Peyer's patch (tissue), 4 donors: ENCODE measurements at regions not wholly inside any gene's neighbourhood (a gene's known extent, or its start where the extent isn't known, plus 50 kb on each side); places are given as distances from the start of the nearest gene placed in this dataset.
A peak's percentile ranks its signal among the peaks of the same experiment; 100 is the strongest.

Source experiments
- DNase-seq, 3 donors: peaks; one replicate each; pipeline ENCODE4 v3.0.0-alpha.2; 2017 to 2019
- H3K27ac ChIP-seq, 4 donors: fragments of 200-600 bp; sonication (generic); one replicate each; pipeline ENCODE4 v1.5.1; 2016 to 2019
- H3K27me3 ChIP-seq, 2 donors: fragments of 200-600 bp; sonication (generic); one replicate each; pipeline ENCODE4 v1.5.1; 2019
- H3K36me3 ChIP-seq, 3 donors: fragments of 200-600 bp; sonication (generic); one replicate each; pipeline ENCODE4 v1.5.1; 2016 to 2019
- H3K4me1 ChIP-seq, 4 donors: fragments of 200-600 bp; sonication (generic); one replicate each; pipeline ENCODE4 v1.5.1; 2016 to 2019
- H3K4me3 ChIP-seq, 4 donors: fragments of 200-600 bp; sonication (generic); 1 replicate in 3 of 4; 2 replicates in 1 of 4; pipeline ENCODE4 v1.5.1; 2016 to 2019; ENCODE audit warnings: mild to moderate bottlenecking in 1 of 4
- H3K9me3 ChIP-seq, 4 donors: fragments of 200-600 bp; sonication (generic); one replicate each; pipeline ENCODE4 v1.5.1; 2016 to 2019; ENCODE audit warnings: mild to moderate bottlenecking in 1 of 4
- CTCF ChIP-seq, 6 experiments: fragments of 450-650 bp in 4 of 6; fragments of 200-600 bp in 2 of 6; sonication (generic) in 1 of 6; IDR thresholded peaks; one replicate each; pipeline ENCODE4 v1.5.1; 2017 to 2019; ENCODE audit warnings: antibody characterized with exemption in 6 of 6, mild to moderate bottlenecking in 3 of 6, moderate library complexity in 1 of 6
- POLR2A ChIP-seq, 2 donors: fragments of 450-650 bp; IDR thresholded peaks; one replicate each; pipeline ENCODE4 v1.5.1; 2017; ENCODE audit warnings: antibody characterized with exemption in 2 of 2, mild to moderate bottlenecking in 2 of 2, moderate library complexity in 2 of 2

DNA sequence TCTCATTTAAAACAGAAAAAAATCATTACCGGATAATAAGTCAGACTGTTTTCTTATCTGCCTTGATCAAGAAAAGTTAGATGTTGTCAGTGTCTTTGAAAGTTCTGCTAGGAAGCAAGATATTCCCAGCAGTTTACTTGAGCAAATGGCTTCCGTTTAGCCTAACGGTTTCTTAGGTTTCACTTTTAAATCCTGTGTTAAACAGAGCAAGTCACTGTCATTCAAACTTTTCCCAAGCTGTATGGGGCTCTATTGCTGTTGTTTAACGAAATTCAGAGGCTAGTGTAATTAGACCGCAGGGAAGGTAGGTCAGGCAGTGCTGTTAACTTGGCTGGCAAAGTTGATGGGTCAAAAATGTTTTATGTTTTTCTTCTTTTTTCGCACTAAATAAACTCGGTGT, 80.3 kb upstream of the NEIL3 start:
- Histone ChIP-seq H3K27ac (no peak overlapping the region), H3K9me3 (no peaks in the 10 kb centered on the region), H3K4me1 (no peaks in the 10 kb centered on the region), H3K36me3 (no peaks in the 10 kb centered on the region), H3K4me3 (peak overlapping the region in 2 of 4 donors; percentile 7 to 13), H3K27me3 (no peaks in the 10 kb centered on the region)
- TF ChIP-seq POLR2A (IDR thresholded peaks at IDR 0.05) (no peak), CTCF (IDR thresholded peaks at IDR 0.05) (no peak)
- DNase-seq, result no peak

DNA sequence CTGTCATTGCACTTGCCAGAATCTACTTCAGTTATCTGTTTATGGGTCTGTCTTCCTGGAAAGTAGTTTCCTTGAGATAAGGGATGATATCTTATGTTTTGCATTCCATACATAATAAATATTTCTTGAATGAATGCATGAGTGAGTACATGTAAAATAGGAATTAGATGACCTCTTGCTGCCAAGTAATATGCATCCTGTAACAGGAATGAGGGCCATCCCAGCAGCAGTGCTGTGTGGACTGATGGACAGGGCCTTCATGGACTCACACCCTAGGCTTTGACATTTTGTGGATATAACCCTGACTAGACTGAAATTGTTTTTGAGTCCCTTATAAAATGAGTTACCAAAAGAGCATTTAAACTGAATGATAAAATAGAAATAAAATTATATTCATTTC, 77.2 kb upstream of the NEIL3 start:
- Histone ChIP-seq H3K36me3 (no peaks in the 10 kb centered on the region), H3K9me3 (no peaks in the 10 kb centered on the region), H3K27me3 (no peaks in the 10 kb centered on the region), H3K27ac (no peak overlapping the region), H3K4me1 (no peaks in the 10 kb centered on the region), H3K4me3 (no peak overlapping the region)
- no peak for DNase-seq
- TF ChIP-seq CTCF (IDR thresholded peaks at IDR 0.05) (no peak), POLR2A (IDR thresholded peaks at IDR 0.05) (no peak)

DNA sequence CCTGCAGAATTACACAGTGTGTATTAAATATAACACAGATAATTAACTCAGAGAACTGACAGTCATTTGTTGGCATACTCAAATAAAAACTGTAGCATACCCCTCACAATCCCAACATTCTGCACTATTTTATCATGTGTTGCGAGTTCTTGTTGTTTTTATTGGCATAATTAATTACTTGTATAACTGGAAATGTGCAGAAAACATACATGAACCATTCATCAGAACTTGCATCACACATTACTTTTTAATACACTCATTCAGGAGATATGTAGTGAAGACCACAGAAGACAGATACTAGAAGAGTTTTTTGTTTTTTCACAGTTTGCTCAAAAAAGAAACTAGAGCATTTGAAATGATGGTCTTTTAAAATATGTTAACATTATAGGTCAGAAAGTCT, 74.6 kb upstream of the NEIL3 start:
- H3K27me3 ChIP-seq, result no peaks in the 10 kb centered on the region
- no peak overlapping the region for H3K27ac ChIP-seq
- no peaks in the 10 kb centered on the region for H3K9me3 ChIP-seq
- no peak for DNase-seq
- no peaks in the 10 kb centered on the region for H3K4me1 ChIP-seq
- H3K36me3 ChIP-seq, result no peaks in the 10 kb centered on the region
- TF ChIP-seq CTCF (IDR thresholded peaks at IDR 0.05), result no peak
- TF ChIP-seq POLR2A (IDR thresholded peaks at IDR 0.05), result no peak
- no peak overlapping the region for H3K4me3 ChIP-seq

DNA sequence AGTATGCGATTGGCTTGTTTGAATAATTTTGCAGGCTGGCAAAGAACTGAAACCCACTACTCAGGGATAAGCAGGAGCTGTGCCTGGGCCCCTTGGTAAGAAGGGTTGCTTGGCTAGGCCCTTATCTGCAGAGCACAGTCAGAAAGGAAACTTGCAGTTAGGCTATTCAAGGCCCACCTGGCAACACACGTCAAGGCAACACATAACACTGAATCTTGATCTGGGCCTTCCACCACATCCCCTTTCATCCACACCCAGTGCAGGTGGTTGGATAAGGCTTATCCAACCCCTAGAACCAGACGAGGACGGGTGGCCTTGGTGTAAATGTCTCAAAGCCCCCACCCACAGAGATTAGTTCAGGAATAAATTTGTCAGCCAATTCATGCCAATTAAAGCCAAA, 72.8 kb upstream of the NEIL3 start:
- H3K9me3 ChIP-seq, result no peaks in the 10 kb centered on the region
- H3K27me3 ChIP-seq, result no peaks in the 10 kb centered on the region
- no peaks in the 10 kb centered on the region for H3K36me3 ChIP-seq
- no peak for DNase-seq
- TF ChIP-seq POLR2A (IDR thresholded peaks at IDR 0.05), result no peak
- no peak for TF ChIP-seq CTCF (IDR thresholded peaks at IDR 0.05)
- no peak overlapping the region for H3K4me3 ChIP-seq
- no peak overlapping the region for H3K27ac ChIP-seq
- H3K4me1 ChIP-seq, result no peaks in the 10 kb centered on the region

GRCh38 chr4:177237291-177237690, 72.4 kb upstream of the NEIL3 start:
- no peaks in the 10 kb centered on the region for H3K27me3 ChIP-seq
- H3K36me3 ChIP-seq, result no peaks in the 10 kb centered on the region
- TF ChIP-seq POLR2A (IDR thresholded peaks at IDR 0.05), result no peak
- TF ChIP-seq CTCF (IDR thresholded peaks at IDR 0.05), result no peak
- H3K27ac ChIP-seq, result no peak overlapping the region
- DNase-seq, result no peak
- no peak overlapping the region for H3K4me3 ChIP-seq
- no peaks in the 10 kb centered on the region for H3K4me1 ChIP-seq
- no peaks in the 10 kb centered on the region for H3K9me3 ChIP-seq

DNA sequence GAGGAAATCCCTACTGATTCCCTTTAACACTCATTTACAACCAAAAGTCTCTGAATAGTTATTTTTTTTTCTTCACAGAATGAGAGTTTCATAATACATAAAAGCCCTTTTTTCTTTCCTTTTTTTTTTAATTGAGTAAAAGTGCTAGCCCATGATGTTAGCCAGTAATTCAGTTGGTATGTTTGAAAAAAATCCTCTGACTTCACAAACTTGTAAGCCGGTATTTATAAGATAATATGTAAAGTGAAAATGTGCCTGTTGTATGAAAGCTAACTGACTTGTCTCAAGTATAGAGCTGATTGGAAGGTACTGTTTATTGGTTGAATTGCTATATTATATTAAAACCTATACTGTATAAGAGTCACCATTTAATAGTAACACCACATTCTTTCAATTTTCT, 70.2 kb upstream of the NEIL3 start:
- no peak for TF ChIP-seq CTCF (IDR thresholded peaks at IDR 0.05)
- TF ChIP-seq POLR2A (IDR thresholded peaks at IDR 0.05), result no peak
- no peaks in the 10 kb centered on the region for H3K4me1 ChIP-seq
- no peak overlapping the region for H3K4me3 ChIP-seq
- H3K36me3 ChIP-seq, result no peaks in the 10 kb centered on the region
- DNase-seq, result no peak
- no peaks in the 10 kb centered on the region for H3K9me3 ChIP-seq
- no peaks in the 10 kb centered on the region for H3K27me3 ChIP-seq
- H3K27ac ChIP-seq, result no peak overlapping the region
